Panc1 (cell line): ENCODE measurements at regions not wholly inside any gene's neighbourhood (a gene's known extent, or its start where the extent isn't known, plus 50 kb on each side); places are given as distances from the start of the nearest gene placed in this dataset.

Experiments used
- ATAC-seq: fragments of 200-7000 bp; cut with Tn5 transposase; 2 replicates; pipeline ENCODE4 v1.9.1; 2020; ENCODE audit warnings: mild to moderate bottlenecking, moderate library complexity
- BruUV-seq: library from RNA; stranded (reverse); fragments of 400-500 nt; replicated peaks from 2 replicates; lab custom pipeline; 2021; lab: Mats Ljungman, UMichigan
- CTCF ChIA-PET: fragments of 300-600 bp; sonication (Branson Sonifier 250); formaldehyde crosslinking; loops from one replicate; lab custom pipeline; 2022; ENCODE audit warnings: antibody characterized with exemption; lab: Charles Lee
- POLR2A ChIA-PET: fragments of 300-600 bp; sonication (Branson Sonifier 250); formaldehyde crosslinking; loops from one replicate; lab custom pipeline; 2022; ENCODE audit warnings: antibody characterized with exemption; lab: Charles Lee
- DNase-seq: peaks from one replicate; pipeline ENCODE4 v3.0.0-alpha.2; 2010; ENCODE audit warnings: low read depth, low spot score
- H3K27ac ChIP-seq: 2 replicates; pipeline ENCODE4 v1.5.1; 2011; ENCODE audit warnings: mild to moderate bottlenecking, low read length, inconsistent platforms
- H3K27me3 ChIP-seq: fragments of 200-500 bp; sonication (Bioruptor generic); 2 replicates; pipeline ENCODE4 v1.6.0; 2014; ENCODE audit warnings: low read length, inconsistent platforms; ENCODE audit not compliant: control insufficient read depth, insufficient read depth
- H3K36me3 ChIP-seq: fragments of 200-500 bp; sonication (Bioruptor generic); 2 replicates; pipeline ENCODE4 v1.5.1; 2014; ENCODE audit warnings: inconsistent platforms, mild to moderate bottlenecking, low read length, moderate library complexity; ENCODE audit not compliant: control insufficient read depth, insufficient read depth
- H3K4me1 ChIP-seq: 2 replicates; pipeline ENCODE4 v1.5.1; 2011; ENCODE audit warnings: inconsistent platforms, mild to moderate bottlenecking, low read length, moderate library complexity; ENCODE audit not compliant: control insufficient read depth, insufficient read depth
- H3K4me3 ChIP-seq, 2 experiments: 2 replicates each; pipeline ENCODE4 v1.5.1; 2011 to 2012; ENCODE audit warnings: low read depth in 2 of 2, low read length in 2 of 2, mild to moderate bottlenecking in 2 of 2, inconsistent platforms in 1 of 2, moderate library complexity in 1 of 2
- H3K9me3 ChIP-seq: fragments of 200-500 bp; sonication (Bioruptor generic); 2 replicates; pipeline ENCODE4 v1.5.1; 2014; ENCODE audit warnings: low read depth, mild to moderate bottlenecking, inconsistent platforms, low read length, moderate library complexity; ENCODE audit not compliant: control insufficient read depth, insufficient read depth
- CTCF ChIP-seq: fragments of 450-650 bp; IDR thresholded peaks from 2 replicates; pipeline ENCODE4 v1.5.1; 2017; ENCODE audit warnings: mild to moderate bottlenecking
- POLR2AphosphoS5 ChIP-seq: IDR thresholded peaks from 2 replicates; pipeline ENCODE4 v1.6.1; 2012; ENCODE audit warnings: mild to moderate bottlenecking, low read depth, low read length, moderate library complexity
- REST ChIP-seq, 2 experiments: IDR thresholded peaks; 2 replicates each; pipeline ENCODE4 v1.6.1; 2011 to 2012; ENCODE audit warnings: low read depth in 2 of 2, control low read depth in 1 of 2, low read length in 1 of 2, mild to moderate bottlenecking in 1 of 2, moderate library complexity in 1 of 2; ENCODE audit not compliant: insufficient read depth in 1 of 2
- SIN3A ChIP-seq: IDR thresholded peaks from 2 replicates; pipeline ENCODE4 v1.6.1; 2012; ENCODE audit warnings: low read depth, mild to moderate bottlenecking, low read length, moderate library complexity, borderline replicate concordance; ENCODE audit not compliant: insufficient read depth
- TCF7L2 ChIP-seq: IDR thresholded peaks from 2 replicates; pipeline ENCODE4 v1.6.1; 2011; ENCODE audit warnings: mild to moderate bottlenecking, low read depth, low read length, inconsistent platforms
- in situ Hi-C: cut with HindIII; loops from 2 replicates; pipeline ENCODE4 v1.10.0; 2016; ENCODE audit warnings: low sequenced_read_pairs, low pct_unique_long_range_greater_than_20kb
- intact Hi-C: fragments of 100-400 bp; cut with micrococcal nuclease; formaldehyde crosslinking; loops from one replicate; pipeline ENCODE4 v1.10.0; 2022; ENCODE audit not compliant: unreplicated experiment

DNA sequence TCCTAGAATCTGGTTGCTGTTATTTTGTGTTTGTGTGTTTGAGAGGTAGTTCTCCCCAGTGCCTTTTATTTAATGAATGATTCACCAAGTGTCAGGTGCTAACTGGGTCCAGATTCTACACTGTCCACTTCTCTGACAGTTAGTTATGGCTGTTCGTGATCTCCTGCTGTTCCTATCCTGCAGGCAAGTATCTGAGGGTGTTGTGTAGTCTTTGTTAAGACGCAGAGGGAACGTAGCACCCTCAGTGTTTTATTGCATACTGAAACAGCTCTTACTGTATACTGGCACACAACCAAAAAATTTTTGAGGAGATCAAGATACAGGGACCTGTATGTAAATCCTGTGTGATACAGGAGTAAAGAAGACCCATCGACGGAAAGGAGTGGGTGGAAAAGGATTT is 1271.3 kb downstream of the ROBO1 start:
- POLR2A ChIA-PET, result no interaction called here
- intact Hi-C loops, result no loop called here
- H3K27me3 ChIP-seq, result no peaks in the 10 kb centered on the region
- BruUV-seq, result no TSS peak
- no peaks in the 10 kb centered on the region for H3K4me1 ChIP-seq
- in situ Hi-C loops, result no loop called here
- H3K4me3 ChIP-seq, result no peak overlapping the region
- CTCF ChIA-PET, result no interaction called here
- TF ChIP-seq TCF7L2, result no peak
- TF ChIP-seq CTCF, result no peak
- no peak for TF ChIP-seq REST (IDR thresholded peaks at IDR 0.05; ENCODE audit: insufficient read depth in 1 of 2, low read depth in 2 of 2, low read length in 1 of 2)
- no peak for TF ChIP-seq SIN3A
- TF ChIP-seq POLR2AphosphoS5, result no peak
- no peak overlapping the region for H3K27ac ChIP-seq
- no peak for ATAC-seq
- DNase-seq, result no peak
- H3K9me3 ChIP-seq, result no peaks in the 10 kb centered on the region
- no peaks in the 10 kb centered on the region for H3K36me3 ChIP-seq

DNA sequence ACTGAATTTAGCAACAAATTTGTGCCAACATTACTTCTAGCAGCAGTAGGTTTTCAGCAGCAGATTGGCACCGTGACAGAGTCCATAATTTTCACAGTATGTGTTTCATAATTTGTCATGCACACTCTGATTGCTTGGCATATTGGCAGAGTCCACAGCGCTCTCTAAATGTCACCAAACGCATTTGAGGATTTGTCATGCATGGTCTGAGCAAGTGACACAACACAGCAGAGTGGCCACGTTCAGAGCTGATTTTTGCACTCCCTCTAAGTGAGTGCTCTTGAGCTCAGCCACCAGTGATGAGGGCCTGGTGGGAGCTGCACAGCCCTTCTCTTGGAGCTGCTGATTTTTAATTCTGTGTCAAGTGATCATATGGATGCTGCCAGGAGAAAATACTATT is 1270.8 kb downstream of the ROBO1 start:
- ChIA-PET POLR2A (no interaction called here), CTCF (no interaction called here)
- Histone ChIP-seq H3K27me3 (no peaks in the 10 kb centered on the region), H3K4me3 (no peak overlapping the region), H3K36me3 (no peaks in the 10 kb centered on the region), H3K27ac (no peak overlapping the region), H3K9me3 (no peaks in the 10 kb centered on the region), H3K4me1 (no peaks in the 10 kb centered on the region)
- DNase-seq, result no peak
- in situ Hi-C loops (no loop called here), intact Hi-C loops (no loop called here)
- TF ChIP-seq TCF7L2, result no peak
- no TSS peak for BruUV-seq
- no peak for ATAC-seq

DNA sequence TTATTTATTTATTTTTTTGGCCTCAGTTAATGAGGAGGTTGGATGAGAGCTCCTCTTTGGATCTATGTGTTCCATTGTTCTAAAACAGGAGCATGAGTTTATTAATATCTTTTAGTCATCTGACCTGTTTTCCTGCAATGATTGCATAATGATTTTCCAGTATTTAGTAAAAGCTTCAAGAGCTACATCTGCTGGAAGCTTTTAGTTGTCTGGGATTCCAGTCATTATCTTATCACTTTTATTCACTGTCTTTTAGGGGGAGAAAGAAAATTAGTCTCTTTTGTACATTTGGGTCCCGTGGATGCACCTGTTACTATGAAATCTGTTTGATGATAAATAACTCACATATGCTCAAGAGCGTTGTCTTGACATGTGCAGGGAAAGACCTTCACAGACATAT is 1270.0 kb downstream of the ROBO1 start:
- ChIA-PET CTCF (no interaction called here), POLR2A (no interaction called here)
- no TSS peak for BruUV-seq
- DNase-seq (no peak), ATAC-seq (no peak)
- Histone ChIP-seq H3K27ac (no peak overlapping the region), H3K4me1 (no peaks in the 10 kb centered on the region), H3K27me3 (no peaks in the 10 kb centered on the region), H3K4me3 (no peak overlapping the region), H3K9me3 (no peaks in the 10 kb centered on the region), H3K36me3 (no peaks in the 10 kb centered on the region)
- TF ChIP-seq POLR2AphosphoS5 (no peak), TCF7L2 (no peak), SIN3A (no peak), REST (IDR thresholded peaks at IDR 0.05; ENCODE audit: insufficient read depth in 1 of 2, low read depth in 2 of 2, low read length in 1 of 2) (no peak), CTCF (no peak)
- intact Hi-C loops, result no loop called here
- in situ Hi-C loops, result no loop called here
